DOHH2 (cell line): ENCODE measurements at regions not wholly inside any gene's neighbourhood (a gene's known extent, or its start where the extent isn't known, plus 50 kb on each side); places are given as distances from the start of the nearest gene placed in this dataset.

Experiments
- EZH2phosphoT487 ChIP-seq: fragments of 200-600 bp; sonication (generic); IDR thresholded peaks from 2 replicates; pipeline ENCODE4 v1.6.1; 2017; ENCODE audit warnings: borderline replicate concordance, mild to moderate bottlenecking, antibody characterized with exemption, low read length, moderate library complexity, mixed read lengths
- TF ChIP-seq, protein P1 (sequence below): fragments of 200-600 bp; sonication (generic); IDR thresholded peaks from one replicate; pipeline ENCODE4 v1.5.1; 2014; ENCODE audit warnings: antibody characterized with exemption, mild to moderate bottlenecking, low read depth, low read length; ENCODE audit not compliant: poor library complexity, severe bottlenecking

DNA sequence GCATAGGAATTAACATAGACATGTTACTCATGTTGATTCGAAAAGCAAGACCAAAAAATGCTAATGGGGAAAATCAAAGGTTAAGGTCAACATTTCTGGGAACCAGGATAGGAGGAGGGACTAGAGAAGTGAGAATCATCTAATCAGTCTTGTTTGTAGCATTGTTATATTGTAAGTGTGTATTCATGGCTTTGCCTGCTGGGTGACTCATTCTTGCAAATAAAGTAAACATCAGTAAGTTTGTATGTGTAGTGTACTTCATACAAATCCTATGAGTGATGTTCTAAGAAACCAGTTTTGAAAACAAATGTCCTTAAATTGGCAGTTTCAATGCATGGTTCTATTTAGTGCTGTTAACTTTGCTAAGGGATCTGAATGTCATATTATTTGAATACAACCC is 79.0 kb upstream of the TMEM252 start:
- TF ChIP-seq, protein P1, sequence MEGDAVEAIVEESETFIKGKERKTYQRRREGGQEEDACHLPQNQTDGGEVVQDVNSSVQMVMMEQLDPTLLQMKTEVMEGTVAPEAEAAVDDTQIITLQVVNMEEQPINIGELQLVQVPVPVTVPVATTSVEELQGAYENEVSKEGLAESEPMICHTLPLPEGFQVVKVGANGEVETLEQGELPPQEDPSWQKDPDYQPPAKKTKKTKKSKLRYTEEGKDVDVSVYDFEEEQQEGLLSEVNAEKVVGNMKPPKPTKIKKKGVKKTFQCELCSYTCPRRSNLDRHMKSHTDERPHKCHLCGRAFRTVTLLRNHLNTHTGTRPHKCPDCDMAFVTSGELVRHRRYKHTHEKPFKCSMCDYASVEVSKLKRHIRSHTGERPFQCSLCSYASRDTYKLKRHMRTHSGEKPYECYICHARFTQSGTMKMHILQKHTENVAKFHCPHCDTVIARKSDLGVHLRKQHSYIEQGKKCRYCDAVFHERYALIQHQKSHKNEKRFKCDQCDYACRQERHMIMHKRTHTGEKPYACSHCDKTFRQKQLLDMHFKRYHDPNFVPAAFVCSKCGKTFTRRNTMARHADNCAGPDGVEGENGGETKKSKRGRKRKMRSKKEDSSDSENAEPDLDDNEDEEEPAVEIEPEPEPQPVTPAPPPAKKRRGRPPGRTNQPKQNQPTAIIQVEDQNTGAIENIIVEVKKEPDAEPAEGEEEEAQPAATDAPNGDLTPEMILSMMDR, result no peak
- no peak for TF ChIP-seq EZH2phosphoT487
